Colon (tissue), 2 donors: ENCODE measurements at regions not wholly inside any gene's neighbourhood (a gene's known extent, or its start where the extent isn't known, plus 50 kb on each side); places are given as distances from the start of the nearest gene placed in this dataset.
"Not testable (repeated sequence)": the region's sequence is repeated elsewhere in the genome, so short reads cannot be mapped to it uniquely, and the experiment has no call there.

Experiments used
- FAIRE-seq: peaks from 2 replicates; lab custom pipeline; 2012; peaks lifted over from hg19 to GRCh38; lab: Jason Lieb, UNC
- donor health status: control.
- donor health status: control.

DNA sequence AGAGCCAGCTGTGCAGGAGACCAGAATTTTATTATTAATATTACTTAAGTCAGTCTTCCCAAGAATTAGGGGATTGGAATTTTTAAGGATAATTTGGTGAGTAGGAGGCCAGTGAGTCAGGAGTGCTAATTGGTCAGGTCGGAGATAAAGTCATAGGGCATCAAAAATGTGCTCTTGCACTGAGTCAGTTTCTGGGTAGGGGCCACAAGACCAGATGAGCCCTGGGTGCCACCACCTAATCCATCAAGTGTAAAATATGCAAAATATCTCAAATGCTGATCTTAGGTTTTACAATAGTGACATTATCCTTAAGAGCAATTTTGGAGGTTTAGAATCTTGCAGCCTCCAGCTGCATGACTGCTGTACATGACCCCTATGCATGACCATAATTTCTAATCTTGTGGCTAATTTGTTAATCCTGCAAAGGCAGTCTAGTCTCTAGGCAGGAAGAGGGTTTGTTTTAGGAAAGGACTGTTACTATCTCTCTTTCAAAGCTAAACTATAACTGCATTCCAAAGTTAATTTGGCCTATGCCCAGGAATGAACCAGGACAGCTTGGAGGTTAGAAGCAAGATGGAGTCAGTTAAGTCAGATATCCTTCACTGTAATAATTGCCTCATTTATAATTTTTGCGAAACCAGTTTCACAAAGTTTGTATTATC is 215.9 kb downstream of the RNF152 start:
- FAIRE-seq: no peak

DNA sequence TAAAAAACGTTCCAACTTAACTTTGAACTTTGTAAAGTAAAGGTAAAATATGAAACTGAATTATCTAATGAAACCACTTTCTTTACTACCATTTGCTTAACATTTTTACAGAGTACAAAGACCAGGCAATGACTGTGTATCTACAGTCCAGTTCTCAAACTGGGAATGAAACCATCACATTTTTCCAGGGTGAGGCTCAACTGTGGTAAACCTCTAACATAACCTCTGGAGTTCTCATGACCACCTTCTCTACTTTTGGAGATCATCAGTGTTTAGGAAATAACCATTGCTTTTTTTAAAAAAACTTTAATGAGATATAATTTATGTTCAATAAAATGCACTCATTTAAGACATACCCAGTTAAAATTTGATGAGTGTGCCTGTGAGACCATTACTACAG is 223.5 kb downstream of the RNF152 start:
- no peak for FAIRE-seq

DNA sequence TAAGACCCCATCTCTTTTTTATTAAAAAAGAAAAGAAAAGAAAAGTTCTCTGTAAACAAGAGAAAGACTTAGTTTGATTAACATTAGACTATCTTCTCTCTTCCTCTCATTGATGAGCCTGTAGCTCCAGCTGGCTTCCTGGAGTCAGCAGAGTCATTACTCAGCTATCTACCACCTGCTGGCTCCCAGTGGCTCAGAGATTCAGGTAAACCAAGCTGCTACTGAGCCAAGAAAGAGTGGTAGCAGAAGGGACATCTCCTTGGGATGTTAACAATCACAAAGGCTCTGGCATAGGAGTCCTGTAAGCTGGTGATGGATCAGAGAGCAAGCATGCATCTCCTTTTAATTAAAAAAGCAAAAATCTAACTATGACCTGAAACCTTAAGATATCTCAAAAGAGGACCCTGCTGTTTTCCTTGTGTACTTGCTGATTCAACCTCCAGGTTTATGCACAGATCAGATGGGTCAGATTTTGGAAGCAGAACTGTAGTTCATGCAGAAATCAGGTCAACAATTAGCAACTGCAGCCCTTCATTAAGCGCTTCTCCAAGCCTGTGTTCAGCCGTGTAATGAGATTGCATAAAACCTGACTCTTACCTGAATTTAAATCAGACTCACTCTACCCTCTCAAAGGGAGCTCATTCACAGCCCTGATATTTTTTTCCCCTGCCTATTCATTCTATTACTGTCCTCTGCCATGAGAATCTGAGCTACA is 225.8 kb downstream of the RNF152 start:
- no peak for FAIRE-seq

DNA sequence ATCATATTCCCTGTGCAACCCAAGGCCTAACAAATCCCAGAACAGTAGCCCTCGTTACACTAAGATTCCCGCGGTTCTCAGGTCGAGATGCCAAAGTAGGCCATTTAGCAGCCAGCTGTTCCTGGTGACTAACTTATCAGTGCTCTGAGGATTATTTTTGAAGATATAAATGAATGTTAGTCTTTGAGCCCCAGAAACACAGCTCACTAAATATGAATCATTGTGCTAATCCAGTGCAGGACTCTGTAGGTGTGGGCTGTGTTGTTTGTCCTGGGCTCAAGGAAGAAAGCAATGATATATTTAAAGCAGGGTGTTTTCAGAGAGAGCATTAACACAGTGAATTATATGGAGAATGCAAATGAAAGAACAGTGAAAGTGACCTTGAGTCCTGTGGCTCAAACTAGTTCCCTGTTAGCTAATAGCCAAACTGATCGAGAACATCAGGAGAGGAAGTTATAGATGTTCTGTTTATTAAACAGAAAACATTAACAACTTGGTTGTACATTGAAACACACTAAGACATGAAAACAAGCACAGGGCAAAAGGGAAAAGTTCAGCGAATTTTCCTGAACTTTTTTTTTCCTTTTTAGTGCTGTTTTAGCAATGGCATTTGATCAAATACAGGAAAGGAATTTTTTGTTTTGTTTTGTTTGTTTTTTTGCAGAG is 228.3 kb downstream of the RNF152 start:
- FAIRE-seq: no peak

DNA sequence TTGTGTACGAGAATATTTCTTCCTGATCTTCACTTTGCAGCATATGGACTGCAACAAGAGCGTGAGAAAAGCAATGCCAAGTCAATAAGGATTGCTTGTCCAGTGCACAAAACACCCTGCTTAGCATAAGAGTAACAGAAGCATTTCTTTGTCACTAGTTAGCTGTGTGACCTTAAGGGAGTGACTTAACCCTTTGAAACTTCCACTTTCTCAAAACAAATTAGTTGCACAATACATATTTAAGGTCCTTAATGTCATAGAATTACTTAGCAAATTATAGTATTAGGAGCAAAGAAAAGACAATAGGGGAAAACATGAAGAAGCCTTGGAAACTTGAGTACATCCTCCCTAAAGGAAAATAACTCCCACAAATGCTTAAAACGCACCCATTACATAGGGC is 230.1 kb downstream of the RNF152 start:
- no peak for FAIRE-seq

DNA sequence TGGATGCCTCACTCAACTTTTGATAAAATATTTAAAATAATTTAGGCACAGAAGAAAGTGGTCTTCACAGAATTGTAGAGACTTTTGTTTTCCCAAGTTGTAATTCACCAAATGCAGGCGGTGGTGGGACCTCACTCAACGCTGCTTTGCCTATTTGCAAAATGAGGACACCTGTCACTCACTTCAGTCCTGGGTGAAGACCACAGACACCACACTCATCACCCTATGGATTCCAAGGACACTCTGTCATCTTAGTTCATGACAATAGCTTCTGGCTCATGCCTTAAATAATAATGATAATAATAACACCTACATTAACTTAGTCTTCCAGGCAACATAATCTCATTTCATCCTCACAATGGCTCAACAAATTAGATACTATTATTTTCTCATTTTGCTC is 234.4 kb downstream of the RNF152 start:
- no peak for FAIRE-seq

DNA sequence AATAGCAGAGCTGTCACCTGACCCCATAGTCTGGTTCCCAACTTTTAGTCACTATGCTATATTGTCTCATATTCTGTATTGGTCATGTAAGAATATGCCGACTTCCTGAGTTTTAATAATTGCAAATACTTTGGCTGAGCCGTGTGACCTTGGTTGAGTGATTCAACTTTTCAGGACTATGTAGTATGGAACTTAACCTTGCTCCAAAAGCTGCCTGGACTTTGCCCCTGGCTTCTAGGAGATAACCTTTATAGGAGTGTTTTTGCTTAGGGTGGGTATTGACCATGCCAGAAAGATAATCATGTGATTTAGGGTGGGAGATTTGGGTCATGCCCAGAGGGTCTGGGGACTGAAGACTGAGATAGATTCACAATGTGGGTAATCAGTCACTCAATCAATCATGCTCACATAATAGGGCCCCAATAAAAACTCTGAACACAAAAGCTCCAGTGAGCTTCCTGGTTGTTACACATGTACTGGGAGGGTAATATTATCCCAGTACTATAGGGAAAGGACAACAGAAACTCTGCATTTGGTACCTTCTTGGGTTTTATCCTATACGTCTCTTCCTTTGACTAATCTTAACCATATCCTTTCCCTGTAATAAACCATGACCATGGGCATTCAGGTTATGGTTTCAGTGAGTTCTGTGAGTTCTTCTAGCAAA is 235.6 kb downstream of the RNF152 start:
- no peak for FAIRE-seq

DNA sequence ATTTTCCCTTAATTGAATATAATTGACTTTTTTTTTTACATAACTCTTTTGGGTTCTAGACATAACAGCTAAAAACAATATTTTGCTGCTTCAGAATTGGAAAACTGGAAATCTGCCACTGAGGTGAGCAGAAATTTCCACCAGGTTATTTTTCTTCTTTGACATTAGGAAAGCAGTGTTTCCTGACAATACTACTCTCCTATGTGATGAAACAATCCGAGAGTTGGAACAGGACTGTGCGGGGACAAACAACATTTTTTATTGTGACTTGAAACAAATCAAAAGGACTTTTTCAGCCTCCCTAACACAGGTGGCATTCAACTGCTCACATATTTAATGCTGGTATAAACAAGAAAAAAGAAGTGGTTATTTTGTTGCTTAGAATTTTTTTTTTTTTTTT is 237.2 kb downstream of the RNF152 start:
- FAIRE-seq: no peak

DNA sequence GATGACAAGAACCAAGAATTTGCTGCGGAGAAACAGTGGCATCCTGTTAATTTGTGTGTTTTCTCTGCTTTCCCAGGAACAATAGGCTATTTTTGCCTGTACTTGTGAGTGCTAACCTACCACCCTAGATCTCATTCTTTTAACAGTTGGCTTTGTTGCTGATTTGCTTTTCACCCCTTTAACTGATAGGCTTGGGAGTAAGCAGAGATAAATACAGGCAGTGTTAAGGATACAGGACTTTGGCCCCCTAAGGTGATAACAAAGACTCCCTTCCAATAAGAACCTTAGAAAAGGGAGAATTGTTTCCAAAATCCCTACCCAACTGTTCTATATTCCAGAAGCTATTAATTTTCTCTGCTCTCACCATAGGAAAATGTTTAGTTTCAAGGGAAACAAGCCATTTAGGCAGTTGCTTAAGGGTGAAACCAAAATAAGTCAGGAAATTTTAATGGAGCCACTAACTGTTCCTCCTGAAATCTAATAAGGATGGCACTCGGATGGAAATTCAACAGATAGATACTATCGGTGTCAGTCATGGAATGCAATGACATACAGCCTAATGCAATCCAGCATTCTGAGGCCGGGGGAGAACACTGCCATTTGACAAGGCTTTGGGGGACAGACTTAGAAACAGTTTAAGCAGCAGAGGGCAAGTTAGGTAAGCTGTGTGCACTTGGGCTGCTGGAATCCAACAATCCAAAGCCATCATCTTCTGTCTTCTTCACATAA is 238.8 kb downstream of the RNF152 start:
- FAIRE-seq: no peak

DNA sequence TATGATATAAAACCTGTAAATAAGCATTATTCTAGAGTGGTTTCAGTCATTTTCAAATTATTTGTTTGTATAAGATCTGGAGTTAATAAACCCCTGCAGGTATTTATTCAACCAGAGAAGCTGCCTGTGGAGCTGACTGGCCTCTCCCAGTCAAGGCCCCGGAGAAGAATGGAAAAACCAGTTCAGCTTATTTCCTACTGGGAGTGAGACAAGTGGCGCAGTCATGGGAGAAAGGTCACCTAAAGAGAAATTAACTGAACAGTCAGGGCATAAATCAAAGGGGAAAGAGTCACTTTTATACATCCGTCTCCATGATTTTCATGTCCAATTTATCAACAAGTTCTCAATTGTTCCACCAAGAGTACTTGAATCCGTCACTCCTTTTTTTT is 240.9 kb downstream of the RNF152 start:
- no peak for FAIRE-seq

DNA sequence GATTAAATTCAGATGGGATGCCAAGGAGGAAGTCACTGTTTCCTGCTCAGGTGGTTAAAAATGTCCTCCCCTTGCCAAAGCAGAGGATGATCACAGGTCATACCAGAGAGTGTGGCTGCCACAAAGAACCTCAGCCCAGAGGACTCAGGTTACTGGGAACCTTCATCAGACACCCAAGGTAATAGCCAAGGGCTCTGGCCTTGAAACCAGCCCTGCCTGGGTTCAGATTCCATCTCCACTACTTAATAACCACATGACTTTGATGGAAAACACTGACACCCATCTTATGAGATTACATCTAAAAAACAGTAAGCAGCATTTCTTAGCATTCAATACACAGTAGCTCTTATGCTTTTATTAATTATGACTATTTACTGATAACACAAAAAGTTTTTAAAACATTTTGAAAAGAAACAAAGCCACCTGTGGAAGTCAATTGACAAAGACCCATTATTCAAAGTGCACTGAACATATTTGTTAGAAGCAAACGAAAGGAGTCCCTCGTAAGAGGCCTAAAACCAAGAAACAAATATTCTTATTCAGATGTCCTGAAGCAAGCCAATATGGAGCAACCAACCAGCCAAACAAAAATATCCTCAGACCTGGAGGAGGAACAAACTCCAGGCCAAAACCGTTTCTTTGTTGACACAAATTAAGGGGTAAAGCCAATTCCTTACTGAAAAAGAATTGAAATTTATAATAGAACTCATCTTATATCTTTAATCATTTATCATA is 241.5 kb downstream of the RNF152 start:
- FAIRE-seq: no peak

DNA sequence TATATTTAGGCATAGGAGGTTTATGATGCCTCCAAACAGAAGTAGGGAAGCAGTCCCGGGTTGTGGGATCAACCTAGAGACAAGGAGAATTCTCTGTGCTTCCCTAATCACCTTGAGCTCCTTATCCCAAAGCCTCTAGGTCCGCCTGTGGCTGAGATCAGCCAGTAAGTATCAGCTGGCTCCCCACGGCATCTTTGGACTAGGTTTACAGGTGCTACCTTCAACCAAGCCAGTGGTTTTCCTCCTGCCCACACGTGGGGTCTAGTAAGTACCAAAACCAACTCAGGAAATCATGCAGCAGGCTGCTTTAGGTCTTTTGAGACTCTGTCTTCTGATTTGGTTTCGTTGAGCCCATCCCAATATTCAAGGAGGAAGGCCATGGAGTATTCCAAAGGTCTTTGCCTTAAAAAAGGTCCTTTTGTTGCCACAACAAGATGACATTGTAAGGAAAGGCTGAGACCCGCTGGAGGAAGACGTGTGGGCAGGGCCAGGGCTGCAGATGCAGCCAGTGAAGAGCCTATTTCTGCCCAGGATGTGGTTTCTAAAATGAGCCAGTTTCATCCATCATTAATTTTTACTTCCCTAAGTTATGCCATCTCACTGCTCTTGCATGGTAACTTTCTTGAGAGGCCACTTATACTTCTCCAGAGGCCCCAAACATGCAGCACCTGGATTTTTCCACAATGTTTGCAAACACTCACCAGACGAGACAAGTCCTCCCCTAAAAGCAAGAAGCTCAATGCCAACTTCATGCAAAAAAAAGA is 248.7 kb downstream of the RNF152 start:
- no peak for FAIRE-seq

DNA sequence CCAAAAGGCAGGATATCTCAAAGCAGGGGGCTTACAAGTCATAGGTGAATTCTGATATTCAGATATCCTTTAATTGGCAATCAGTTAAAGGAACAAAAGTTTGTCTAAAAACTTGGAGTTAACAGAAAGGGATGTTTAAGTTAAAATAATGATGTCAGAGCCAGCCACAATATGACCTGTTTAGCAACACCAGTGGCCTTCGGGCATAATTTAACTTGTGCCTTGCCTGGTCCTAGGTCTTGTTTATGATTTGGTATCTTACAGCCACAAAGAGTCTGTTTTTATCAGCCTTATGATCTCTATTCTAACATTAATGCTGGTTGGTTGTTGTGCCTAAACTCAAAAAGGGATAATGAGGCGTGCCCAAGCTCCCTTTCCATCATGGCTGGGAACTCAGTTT is 252.9 kb downstream of the RNF152 start:
- no peak for FAIRE-seq

DNA sequence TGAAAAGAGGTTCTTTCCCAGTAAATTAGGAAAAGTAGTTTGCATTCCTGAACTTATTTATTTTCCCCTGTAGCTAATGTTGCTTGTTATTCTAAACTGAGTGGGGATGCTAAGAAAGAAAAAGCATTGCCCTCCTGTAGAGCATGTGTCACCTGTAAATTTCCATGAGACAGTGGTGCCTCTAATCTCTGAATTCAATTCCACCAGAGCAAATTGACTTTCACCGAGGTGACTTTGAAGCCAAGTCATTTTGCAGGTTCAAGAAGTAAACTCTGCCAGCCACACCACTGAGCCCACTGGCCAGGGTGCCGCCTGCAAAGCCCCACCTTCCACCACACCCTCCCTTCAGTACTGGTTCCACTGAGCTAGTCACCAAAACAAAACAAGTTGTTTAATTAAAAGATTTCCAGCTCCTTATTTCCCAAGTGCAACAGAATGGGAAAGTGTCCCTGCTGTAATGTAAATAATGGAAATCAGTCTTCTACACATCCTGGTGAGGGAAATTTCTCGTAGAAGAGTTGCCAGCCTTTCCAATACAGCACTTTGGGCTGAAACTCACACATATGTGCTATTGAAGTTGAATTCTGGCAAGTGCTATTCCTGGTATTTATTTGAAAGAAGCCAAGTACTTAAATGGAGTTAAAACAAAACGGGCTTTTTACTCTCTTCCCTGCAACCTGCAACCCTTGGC is 254.8 kb downstream of the RNF152 start:
- no peak for FAIRE-seq

DNA sequence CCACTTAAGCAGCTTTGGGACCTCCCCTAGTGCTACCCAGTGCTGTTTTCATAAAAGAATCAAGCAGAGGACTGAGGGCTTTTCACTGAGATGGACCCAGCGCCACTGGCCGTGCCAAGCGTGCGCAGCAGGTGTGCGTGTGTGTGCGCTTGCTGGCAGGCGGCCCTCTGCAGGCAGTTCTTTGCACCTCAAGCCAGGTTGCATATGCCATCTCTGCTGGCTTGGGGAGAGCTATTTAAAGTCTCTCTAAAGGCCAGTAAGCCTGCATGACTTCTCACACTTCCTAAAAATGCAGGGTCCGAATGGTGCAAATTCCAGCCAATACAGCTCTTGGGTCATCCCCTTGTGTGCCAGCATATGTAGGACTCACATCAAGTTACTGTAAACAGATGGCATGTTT is 255.5 kb downstream of the RNF152 start:
- FAIRE-seq: no peak

DNA sequence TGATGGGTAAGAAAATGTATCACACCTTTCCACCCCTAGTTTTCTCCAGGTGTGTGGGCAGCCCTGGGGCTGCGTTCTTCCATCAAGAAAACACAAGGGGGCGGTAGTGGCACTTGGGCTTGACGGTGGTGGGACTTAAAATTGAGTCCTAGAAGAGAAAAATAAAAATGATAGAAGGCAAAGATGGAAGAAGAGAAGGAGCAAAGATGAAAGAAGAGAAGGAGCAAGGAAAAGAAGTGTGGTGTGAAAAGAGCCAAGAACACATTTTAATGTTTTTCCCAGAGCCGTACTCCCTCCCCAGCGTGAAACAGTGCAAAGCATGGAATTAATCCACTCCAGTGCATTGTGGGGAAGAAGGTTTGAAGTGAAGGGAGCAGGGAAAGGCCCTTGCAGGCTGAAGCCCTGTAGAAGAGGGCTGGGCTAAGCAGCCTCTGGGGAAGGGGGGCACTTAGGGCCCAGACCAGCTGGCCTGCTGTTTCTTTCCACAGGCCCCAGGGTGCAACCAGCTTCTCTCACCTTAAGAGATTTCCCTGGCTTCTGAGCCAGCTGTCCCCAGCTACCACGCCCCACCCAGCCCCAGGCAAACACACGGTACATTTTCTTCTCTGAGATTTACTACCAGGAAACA is 256.8 kb downstream of the RNF152 start:
- FAIRE-seq: no peak

DNA sequence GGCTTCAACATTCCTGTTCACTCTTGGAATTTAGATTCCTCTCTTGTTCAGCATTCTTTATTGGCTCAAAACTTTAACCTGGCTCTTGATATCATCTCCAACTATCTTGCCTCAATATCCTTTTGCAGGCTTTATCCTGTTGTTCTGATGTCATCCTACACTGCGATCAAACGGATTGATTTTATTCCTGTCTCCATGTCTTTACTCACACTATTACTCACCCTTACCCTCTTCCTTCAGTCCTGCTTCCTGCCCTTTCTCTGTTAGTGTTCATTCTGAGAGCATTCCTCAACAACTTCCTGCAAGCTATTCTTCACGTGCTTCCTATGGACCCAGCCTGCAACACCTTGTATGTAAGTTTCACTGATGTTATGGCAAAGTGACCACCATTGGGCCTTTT is 264.7 kb downstream of the RNF152 start:
- FAIRE-seq: no peak

DNA sequence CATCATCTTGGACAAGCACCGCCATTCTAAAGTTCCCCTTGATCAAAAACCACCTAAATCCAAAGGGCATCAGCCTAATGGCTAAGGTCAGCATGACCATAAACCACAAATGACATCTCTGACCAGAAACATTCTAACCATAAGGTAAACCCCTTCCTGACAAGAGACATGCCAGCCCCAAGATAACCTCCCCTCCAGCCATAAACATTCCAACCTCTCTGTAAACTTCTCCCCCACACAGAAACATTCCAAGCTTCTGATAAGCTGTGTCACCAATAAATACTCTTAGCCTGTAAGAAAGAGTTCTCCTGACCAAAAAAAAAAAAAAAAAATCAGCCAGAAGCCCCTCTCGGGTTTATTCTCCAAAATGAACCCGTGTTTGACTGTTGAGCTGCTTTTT is 268.2 kb downstream of the RNF152 start:
- FAIRE-seq: not testable (repeated sequence)

DNA sequence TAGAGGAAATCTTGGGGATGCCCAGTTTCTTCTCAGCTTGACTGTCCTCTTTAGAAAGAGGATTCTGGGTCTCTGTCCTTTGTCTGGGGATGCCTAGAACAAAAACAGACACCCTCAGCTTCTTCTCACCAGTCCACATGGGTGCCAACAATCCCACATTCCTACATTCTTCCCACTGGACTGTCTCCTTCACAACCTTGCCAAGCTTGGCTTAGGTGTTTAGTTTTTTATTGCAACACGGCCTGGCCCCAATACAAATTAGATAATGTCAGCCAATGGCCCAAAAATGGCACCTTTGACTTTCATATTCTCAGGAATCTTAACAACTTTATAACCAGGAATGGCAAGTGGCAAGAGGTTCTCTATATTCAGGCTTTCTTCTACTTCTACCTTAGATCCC is 273.0 kb downstream of the RNF152 start:
- FAIRE-seq: no peak

DNA sequence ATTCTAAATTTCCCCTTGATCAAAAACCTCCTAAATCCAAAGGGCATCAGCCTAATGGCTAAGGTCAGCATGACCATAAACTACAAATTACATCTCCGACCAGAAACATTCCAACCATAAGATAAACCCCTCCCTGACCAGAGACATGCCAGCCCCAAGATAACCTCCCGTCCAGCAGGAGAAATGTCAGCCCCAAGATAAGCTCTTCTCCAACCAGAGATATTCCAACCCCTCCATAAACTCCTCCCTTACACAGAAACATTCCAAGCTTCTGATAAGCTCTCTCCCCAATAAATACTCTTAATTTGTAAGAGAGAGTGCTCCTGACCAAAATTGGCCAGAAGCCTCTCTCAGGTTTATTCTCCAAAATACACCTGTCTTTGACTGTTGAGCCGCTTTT is 274.0 kb downstream of the RNF152 start:
- FAIRE-seq: no peak
